CD4-positive, alpha-beta T cell (primary cell): ENCODE measurements at regions not wholly inside any gene's neighbourhood (a gene's known extent, or its start where the extent isn't known, plus 50 kb on each side); places are given as distances from the start of the nearest gene placed in this dataset.

Source experiments
- ATAC-seq: fragments of 200-7000 bp; cut with Tn5 transposase; one replicate; pipeline ENCODE4 v1.10.0; 2022; ENCODE audit warnings: mild to moderate bottlenecking; ENCODE audit not compliant: poor library complexity
- CTCF ChIA-PET: fragments of 350-600 bp; sonication (Branson Sonifier 250); formaldehyde crosslinking; loops from one replicate; lab custom pipeline; 2021; ENCODE audit warnings: antibody characterized with exemption, inconsistent platforms; lab: Charles Lee
- POLR2A ChIA-PET: fragments of 350-600 bp; sonication (Branson Sonifier 250); formaldehyde crosslinking; loops from one replicate; lab custom pipeline; 2021; ENCODE audit warnings: antibody characterized with exemption, inconsistent platforms; lab: Charles Lee
- DNase-seq, 14 experiments: peaks; one replicate each; pipeline ENCODE4 v3.0.0-alpha.2; 2013 to 2020; ENCODE audit warnings: mixed read lengths in 2 of 14
- H3K27ac ChIP-seq, 2 donors: one replicate each; pipeline versions ENCODE4 v1.5.1 to v1.7.0; 2013; ENCODE audit warnings: low read length in 2 of 2, low read depth in 1 of 2, mild to moderate bottlenecking in 1 of 2
- H3K27me3 ChIP-seq, 2 experiments: 1 replicate in 1 of 2; 2 replicates in 1 of 2; pipeline versions ENCODE4 v1.6.1 to v1.7.0; 2013; ENCODE audit warnings: low read length in 2 of 2, control low read depth in 1 of 2, mild to moderate bottlenecking in 1 of 2, moderate library complexity in 1 of 2; ENCODE audit not compliant: insufficient read depth in 2 of 2, control insufficient read depth in 1 of 2
- H3K36me3 ChIP-seq: one replicate; pipeline ENCODE4 v1.6.1; 2013; ENCODE audit warnings: low read length, control low read depth; ENCODE audit not compliant: insufficient read depth
- H3K4me1 ChIP-seq: one replicate; pipeline ENCODE4 v1.6.1; 2013; ENCODE audit warnings: low read length, control low read depth; ENCODE audit not compliant: insufficient read depth
- H3K4me3 ChIP-seq: one replicate; pipeline ENCODE4 v1.5.1; 2013; ENCODE audit warnings: mild to moderate bottlenecking, low read length, moderate library complexity
- H3K9me3 ChIP-seq, 2 experiments: 1 replicate in 1 of 2; 2 replicates in 1 of 2; pipeline versions ENCODE4 v1.6.1 to v1.7.0; 2013; ENCODE audit warnings: low read length in 2 of 2, mild to moderate bottlenecking in 2 of 2, control low read depth in 1 of 2, moderate library complexity in 1 of 2; ENCODE audit not compliant: control insufficient read depth in 1 of 2, insufficient read depth in 1 of 2
- H3K27ac Mint-ChIP-seq: one replicate; pipeline ENCODE4 v1.8.0; 2020; ENCODE audit warnings: mixed read lengths
- H3K27me3 Mint-ChIP-seq: one replicate; pipeline ENCODE4 v1.8.0; 2021; ENCODE audit warnings: mixed read lengths
- H3K36me3 Mint-ChIP-seq: one replicate; pipeline ENCODE4 v1.8.0; 2021; ENCODE audit warnings: low read depth, mixed read lengths
- H3K4me1 Mint-ChIP-seq: one replicate; pipeline ENCODE4 v1.8.0; 2021; ENCODE audit warnings: low read depth, mixed read lengths
- H3K4me3 Mint-ChIP-seq: one replicate; pipeline ENCODE4 v1.8.0; 2020; ENCODE audit warnings: mild to moderate bottlenecking, mixed read lengths
- H3K9me3 Mint-ChIP-seq: one replicate; pipeline ENCODE4 v1.8.0; 2020; ENCODE audit warnings: mixed read lengths
- intact Hi-C, 2 experiments: fragments of 100-400 bp; cut with DNase I in 1 of 2; cut with micrococcal nuclease in 1 of 2; formaldehyde crosslinking; loops; one replicate each; pipeline versions ENCODE4 v1.15.1 to v1.9.0; 2023 to 2025; cut with DNase I, micrococcal nuclease
- TF ChIP-seq, protein P1 (sequence below): fragments of 200-600 bp; IDR thresholded peaks from one replicate; pipeline ENCODE4 v1.8.0; 2022; ENCODE audit warnings: antibody characterized with exemption, mild to moderate bottlenecking

DNA sequence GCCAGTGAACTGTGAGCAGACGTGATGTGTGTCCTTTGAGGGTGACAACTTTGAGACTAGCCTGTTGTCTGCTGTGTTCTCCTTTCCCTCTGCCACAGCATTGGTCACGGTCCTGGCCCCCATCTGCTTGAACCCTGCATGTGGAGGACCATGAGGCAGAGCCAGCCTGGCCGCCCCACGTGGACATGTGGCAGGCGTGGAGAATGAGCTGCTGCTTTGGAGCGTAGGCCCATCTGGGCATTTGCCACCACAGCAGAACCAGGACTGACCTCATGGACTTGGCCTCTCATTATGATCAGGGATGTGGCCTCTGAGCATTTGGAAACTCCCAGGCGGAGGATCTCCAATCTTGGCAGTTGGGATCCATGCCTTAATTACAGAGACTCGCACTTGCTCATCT is 448.5 kb downstream of the TCERG1L start:
- Histone ChIP-seq H3K9me3 (peaks cover 0 to 23% of the 10 kb centered on the region in 2 experiments), H3K27me3 (peaks cover 0 to 3% of the 10 kb centered on the region in 2 experiments), H3K27ac (no peak overlapping the region), H3K36me3 (no peaks in the 10 kb centered on the region), H3K4me3 (no peak overlapping the region), H3K4me1 (no peaks in the 10 kb centered on the region)
- intact Hi-C loops: loop anchor here in 1 of 2 experiments (5.0 kb wide), 1 partner anchor 121 kb away; no protein-coding TSS in a partner anchor
- Mint-ChIP-seq H3K36me3 (no peaks in the 10 kb centered on the region), H3K4me1 (no peaks in the 10 kb centered on the region), H3K27ac (no peak overlapping the region), H3K9me3 (no peaks in the 10 kb centered on the region), H3K27me3 (no peaks in the 10 kb centered on the region), H3K4me3 (no peak overlapping the region)
- no peak for ATAC-seq
- ChIA-PET POLR2A (no interaction called here), CTCF (no interaction called here)
- TF ChIP-seq, protein P1, sequence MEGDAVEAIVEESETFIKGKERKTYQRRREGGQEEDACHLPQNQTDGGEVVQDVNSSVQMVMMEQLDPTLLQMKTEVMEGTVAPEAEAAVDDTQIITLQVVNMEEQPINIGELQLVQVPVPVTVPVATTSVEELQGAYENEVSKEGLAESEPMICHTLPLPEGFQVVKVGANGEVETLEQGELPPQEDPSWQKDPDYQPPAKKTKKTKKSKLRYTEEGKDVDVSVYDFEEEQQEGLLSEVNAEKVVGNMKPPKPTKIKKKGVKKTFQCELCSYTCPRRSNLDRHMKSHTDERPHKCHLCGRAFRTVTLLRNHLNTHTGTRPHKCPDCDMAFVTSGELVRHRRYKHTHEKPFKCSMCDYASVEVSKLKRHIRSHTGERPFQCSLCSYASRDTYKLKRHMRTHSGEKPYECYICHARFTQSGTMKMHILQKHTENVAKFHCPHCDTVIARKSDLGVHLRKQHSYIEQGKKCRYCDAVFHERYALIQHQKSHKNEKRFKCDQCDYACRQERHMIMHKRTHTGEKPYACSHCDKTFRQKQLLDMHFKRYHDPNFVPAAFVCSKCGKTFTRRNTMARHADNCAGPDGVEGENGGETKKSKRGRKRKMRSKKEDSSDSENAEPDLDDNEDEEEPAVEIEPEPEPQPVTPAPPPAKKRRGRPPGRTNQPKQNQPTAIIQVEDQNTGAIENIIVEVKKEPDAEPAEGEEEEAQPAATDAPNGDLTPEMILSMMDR: no peak
- DNase-seq: no peak

- Mint-ChIP-seq H3K9me3 (no peaks in the 10 kb centered on the region), H3K4me1 (no peaks in the 10 kb centered on the region), H3K4me3 (no peak overlapping the region), H3K27ac (no peak overlapping the region), H3K36me3 (no peaks in the 10 kb centered on the region), H3K27me3 (peaks cover under 1% of the 10 kb centered on the region)
- POLR2A ChIA-PET: no interaction called here
- Histone ChIP-seq H3K27me3 (peaks cover 0 to 3% of the 10 kb centered on the region in 2 experiments), H3K36me3 (no peaks in the 10 kb centered on the region), H3K4me1 (no peaks in the 10 kb centered on the region), H3K4me3 (no peak overlapping the region), H3K9me3 (peaks cover 0 to 27% of the 10 kb centered on the region in 2 experiments), H3K27ac (no peak overlapping the region)
- CTCF ChIA-PET: no interaction called here
- TF ChIP-seq, protein P1: no peak
- no peak for DNase-seq
- intact Hi-C loops: loop anchor here in 1 of 2 experiments (5.0 kb wide), 1 partner anchor 123 kb away; no protein-coding TSS in a partner anchor
- ATAC-seq: no peak
Measured at GRCh38 chr10:130864961-130865818, 446.3 kb downstream of the TCERG1L start.

DNA sequence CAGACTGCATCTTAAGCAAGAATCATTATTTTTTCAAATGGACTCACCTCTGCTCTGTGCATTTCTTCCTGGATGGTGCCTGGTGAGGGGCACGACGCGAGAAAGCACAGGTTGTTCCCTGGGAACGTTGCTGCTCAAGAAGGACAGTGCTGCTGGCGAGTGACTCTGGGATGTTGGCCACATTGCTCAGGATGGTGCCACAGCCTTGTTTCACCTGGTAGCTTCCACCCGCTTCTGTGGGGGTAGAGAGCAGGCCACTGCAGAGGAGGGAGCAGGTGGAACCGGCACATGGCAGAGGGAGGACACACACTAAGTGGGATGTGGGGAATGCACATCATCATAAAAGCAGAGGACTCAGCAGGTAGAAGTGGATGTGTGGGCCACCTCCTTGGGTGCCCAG is 444.7 kb downstream of the TCERG1L start:
- H3K4me1 ChIP-seq: no peaks in the 10 kb centered on the region
- Mint-ChIP-seq H3K27ac (no peak overlapping the region), H3K4me1 (no peaks in the 10 kb centered on the region)

More for the DNA sequence above, 444.7 kb downstream of the TCERG1L start:
- Histone ChIP-seq H3K36me3 (no peaks in the 10 kb centered on the region), H3K27ac (no peak overlapping the region), H3K27me3 (peaks cover 0 to 3% of the 10 kb centered on the region in 2 experiments), H3K9me3 (peaks cover 0 to 27% of the 10 kb centered on the region in 2 experiments), H3K4me3 (no peak overlapping the region)
- Mint-ChIP-seq H3K27me3 (peaks cover 6% of the 10 kb centered on the region), H3K9me3 (no peaks in the 10 kb centered on the region), H3K36me3 (no peaks in the 10 kb centered on the region), H3K4me3 (no peak overlapping the region)
- TF ChIP-seq, protein P1: no peak
- POLR2A ChIA-PET: no interaction called here
- ATAC-seq: no peak
- DNase-seq: no peak
- intact Hi-C loops: no loop called here
- CTCF ChIA-PET: no interaction called here
